H9 (cell line): ENCODE measurements at regions not wholly inside any gene's neighbourhood (a gene's known extent, or its start where the extent isn't known, plus 50 kb on each side); places are given as distances from the start of the nearest gene placed in this dataset.
A peak's percentile ranks its signal among the peaks of the same experiment; 100 is the strongest.

ENCODE experiments used
- DNase-seq: peaks from one replicate; pipeline ENCODE4 v3.0.0-alpha.2; 2017
- H2AFZ ChIP-seq: one replicate; pipeline ENCODE4 v1.6.1; 2013; ENCODE audit warnings: mild to moderate bottlenecking, low read length, control low read depth, moderate library complexity
- H2AK5ac ChIP-seq: 2 replicates; pipeline ENCODE4 v1.6.1; 2013; ENCODE audit warnings: low read length, control low read depth, mixed read lengths; ENCODE audit not compliant: insufficient read length
- H2BK120ac ChIP-seq: one replicate; pipeline ENCODE4 v1.6.1; 2013; ENCODE audit warnings: low read depth, mild to moderate bottlenecking, low read length, control low read depth, inconsistent platforms; ENCODE audit not compliant: poor library complexity, severe bottlenecking
- H2BK12ac ChIP-seq: 2 replicates; pipeline ENCODE4 v1.6.1; 2013; ENCODE audit warnings: low read length, control low read depth, mixed read lengths, low read depth; ENCODE audit not compliant: insufficient read length
- H2BK15ac ChIP-seq: 2 replicates; pipeline ENCODE4 v1.6.1; 2013; ENCODE audit warnings: low read depth, low read length, control low read depth
- H2BK20ac ChIP-seq: one replicate; pipeline ENCODE4 v1.6.1; 2013; ENCODE audit warnings: low read depth, mild to moderate bottlenecking, low read length, control low read depth, inconsistent platforms; ENCODE audit not compliant: poor library complexity, severe bottlenecking
- H2BK5ac ChIP-seq: 2 replicates; pipeline ENCODE4 v1.6.1; 2013; ENCODE audit warnings: low read length, control low read depth, mixed read lengths; ENCODE audit not compliant: insufficient read length
- H3K14ac ChIP-seq: 2 replicates; pipeline ENCODE4 v1.6.1; 2013; ENCODE audit warnings: low read length, control low read depth; ENCODE audit not compliant: insufficient read depth
- H3K18ac ChIP-seq: 2 replicates; pipeline ENCODE4 v1.6.1; 2013; ENCODE audit warnings: low read depth, mild to moderate bottlenecking, mixed read lengths, low read length, control low read depth; ENCODE audit not compliant: insufficient read length
- H3K23ac ChIP-seq: 2 replicates; pipeline ENCODE4 v1.6.1; 2013; ENCODE audit warnings: low read length, control low read depth, mixed read lengths, low read depth; ENCODE audit not compliant: insufficient read length
- H3K23me2 ChIP-seq: 2 replicates; pipeline ENCODE4 v1.6.1; 2013; ENCODE audit warnings: low read depth, mild to moderate bottlenecking, mixed read lengths, low read length, control low read depth; ENCODE audit not compliant: insufficient read length, poor library complexity, severe bottlenecking
- H3K27ac ChIP-seq: 2 replicates; pipeline ENCODE4 v1.5.1; 2013; ENCODE audit warnings: low read length, control low read depth, mixed read lengths, low read depth; ENCODE audit not compliant: insufficient read length
- H3K27me3 ChIP-seq: 2 replicates; pipeline ENCODE4 v1.6.1; 2013; ENCODE audit warnings: low read length, control low read depth, inconsistent platforms; ENCODE audit not compliant: insufficient read depth
- H3K4ac ChIP-seq: 2 replicates; pipeline ENCODE4 v1.6.1; 2013; ENCODE audit warnings: low read depth, mild to moderate bottlenecking, control low read depth, inconsistent platforms, low read length, moderate library complexity
- H3K4me1 ChIP-seq: 2 replicates; pipeline ENCODE4 v1.6.1; 2013; ENCODE audit warnings: low read length, control low read depth, inconsistent platforms; ENCODE audit not compliant: insufficient read depth
- H3K4me2 ChIP-seq: 2 replicates; pipeline ENCODE4 v1.6.1; 2013; ENCODE audit warnings: low read length, control low read depth, mixed read lengths; ENCODE audit not compliant: insufficient read length, insufficient read depth
- H3K56ac ChIP-seq: 2 replicates; pipeline ENCODE4 v1.6.1; 2013; ENCODE audit warnings: low read depth, mild to moderate bottlenecking, mixed read lengths, low read length, control low read depth; ENCODE audit not compliant: insufficient read length
- H3K79me1 ChIP-seq: 2 replicates; pipeline ENCODE4 v1.6.1; 2013; ENCODE audit warnings: low read depth, mild to moderate bottlenecking, moderate library complexity, low read length, control low read depth, inconsistent platforms; ENCODE audit not compliant: insufficient read depth, poor library complexity, severe bottlenecking
- H3K79me2 ChIP-seq: 2 replicates; pipeline ENCODE4 v1.6.1; 2013; ENCODE audit warnings: low read length, control low read depth, inconsistent platforms; ENCODE audit not compliant: insufficient read depth
- H3K9ac ChIP-seq: 2 replicates; pipeline ENCODE4 v1.6.1; 2013; ENCODE audit warnings: low read length, control low read depth, mixed read lengths; ENCODE audit not compliant: insufficient read length; ENCODE audit errors: extremely low read depth
- H3K9me3 ChIP-seq: one replicate; pipeline ENCODE4 v1.6.1; 2013; ENCODE audit warnings: low read depth, low read length, inconsistent platforms; ENCODE audit not compliant: control insufficient read depth
- H3T11ph ChIP-seq: one replicate; pipeline ENCODE4 v1.6.1; 2013; ENCODE audit warnings: mild to moderate bottlenecking, low read length, control low read depth, inconsistent platforms
- H4K20me1 ChIP-seq: one replicate; pipeline ENCODE4 v1.6.1; 2013; ENCODE audit not compliant: control insufficient read depth, insufficient read length, insufficient read depth
- H4K5ac ChIP-seq: 2 replicates; pipeline ENCODE4 v1.6.1; 2013; ENCODE audit warnings: low read depth, mild to moderate bottlenecking, mixed read lengths, low read length, control low read depth; ENCODE audit not compliant: insufficient read length
- H4K8ac ChIP-seq: replicated peaks from 2 replicates; pipeline ENCODE4 v1.6.1; 2013; ENCODE audit warnings: low read length, control low read depth, mixed read lengths, low read depth; ENCODE audit not compliant: insufficient read length
- H4K91ac ChIP-seq: 2 replicates; pipeline ENCODE4 v1.6.1; 2013; ENCODE audit warnings: low read depth, mild to moderate bottlenecking, moderate library complexity, mixed read lengths, low read length, control low read depth; ENCODE audit not compliant: insufficient read length
- H3K27ac Mint-ChIP-seq, 3 experiments: 2 replicates in 2 of 3; 3 replicates in 1 of 3; pipeline ENCODE4 v1.8.0; 2020 to 2021; ENCODE audit warnings: mixed read lengths in 3 of 3, mild to moderate bottlenecking in 1 of 3, moderate library complexity in 1 of 3
- H3K27me3 Mint-ChIP-seq: 2 replicates; pipeline ENCODE4 v1.8.0; 2021; ENCODE audit warnings: low read depth, mild to moderate bottlenecking, moderate library complexity, mixed read lengths
- H3K36me3 Mint-ChIP-seq, 3 experiments: 2 replicates in 2 of 3; 3 replicates in 1 of 3; pipeline ENCODE4 v1.8.0; 2020 to 2021; ENCODE audit warnings: low read depth in 3 of 3, mixed read lengths in 3 of 3; ENCODE audit not compliant: insufficient read depth in 1 of 3
- H3K4me1 Mint-ChIP-seq, 2 experiments: 2 replicates each; pipeline ENCODE4 v1.8.0; 2020; ENCODE audit warnings: mixed read lengths in 2 of 2
- H3K4me3 Mint-ChIP-seq, 2 experiments: 2 replicates in 1 of 2; 3 replicates in 1 of 2; pipeline ENCODE4 v1.8.0; 2020 to 2021; ENCODE audit warnings: mild to moderate bottlenecking in 2 of 2, mixed read lengths in 2 of 2, moderate library complexity in 1 of 2
- H3K9me3 Mint-ChIP-seq, 2 experiments: 2 replicates in 1 of 2; 3 replicates in 1 of 2; pipeline ENCODE4 v1.8.0; 2020; ENCODE audit warnings: mild to moderate bottlenecking in 2 of 2, mixed read lengths in 2 of 2, moderate library complexity in 1 of 2
- CTCF ChIP-seq: fragments of 200-600 bp; sonication (generic); conservative IDR thresholded peaks from 3 replicates; pipeline ENCODE4 v1.8.0; 2021; ENCODE audit warnings: antibody characterized with exemption, mild to moderate bottlenecking
- WGBS: extraction: QIAGEN DNeasy Blood & Tissue Kit; methylation state at CpG from one replicate; pipeline ENCODE4 v1.1.7; 2013; ENCODE audit warnings: missing lambda C conversion rate, low lambda C conversion rate, mixed read lengths; ENCODE audit not compliant: insufficient read length; ENCODE audit errors: extremely low coverage; 5-methylcytosine and 5-hydroxymethylcytosine counted together

- Histone ChIP-seq H4K20me1 (no peaks in the 10 kb centered on the region), H2BK15ac (no peak overlapping the region), H4K8ac (no peak overlapping the region), H2BK5ac (no peak overlapping the region), H3K4me1 (peaks cover 13% of the 10 kb centered on the region), H3T11ph (no peak overlapping the region), H3K4me2 (no peak overlapping the region), H3K23me2 (no peaks in the 10 kb centered on the region), H2BK12ac (no peak overlapping the region), H2BK120ac (no peak overlapping the region), H3K9ac (no peak overlapping the region), H2AFZ (no peak overlapping the region), H3K18ac (no peak overlapping the region), H3K79me1 (no peaks in the 10 kb centered on the region), H3K23ac (no peak overlapping the region), H3K4ac (no peak overlapping the region), H3K9me3 (no peaks in the 10 kb centered on the region), H3K79me2 (no peaks in the 10 kb centered on the region), H3K27ac (no peak overlapping the region), H3K56ac (no peak overlapping the region), H3K14ac (no peak overlapping the region), H2BK20ac (no peak overlapping the region), H2AK5ac (no peak overlapping the region), H4K5ac (no peak overlapping the region), H3K27me3 (no peaks in the 10 kb centered on the region), H4K91ac (no peak overlapping the region)
- H3K4me3 Mint-ChIP-seq = no peak overlapping the region
- peak overlapping the region in 1 of 3 experiments; percentile 68; a peak in 1 of 7 replicates for H3K27ac Mint-ChIP-seq
- H3K36me3 Mint-ChIP-seq = peaks cover 0 to 6% (median 2%) of the 10 kb centered on the region in 3 experiments; a peak in 2 of 7 replicates
- peaks cover 51 to 57% of the 10 kb centered on the region in 2 experiments for H3K4me1 Mint-ChIP-seq
- no peaks in the 10 kb centered on the region for H3K27me3 Mint-ChIP-seq
- no peak for DNase-seq
- no CpG with 5 or more reads among the region's 1 CpG for WGBS
- no peak for TF ChIP-seq CTCF
- H3K9me3 Mint-ChIP-seq = no peaks in the 10 kb centered on the region
These were observed 460.4 kb downstream of the STK39 start for GRCh38 chr2:167787021-167787420.
